Frontal cortex (tissue), 3 donors: ENCODE measurements at regions not wholly inside any gene's neighbourhood (a gene's known extent, or its start where the extent isn't known, plus 50 kb on each side); places are given as distances from the start of the nearest gene placed in this dataset.

Experiments
- DNase-seq, 2 donors: peaks; one replicate each; pipeline ENCODE4 v3.0.0; 2012; ENCODE audit warnings: low spot score in 2 of 2
- FAIRE-seq: peaks from 2 replicates; lab custom pipeline; 2012; peaks lifted over from hg19 to GRCh38; lab: Jason Lieb, UNC
- donor health status: control.
- donor health status: control.
- donor health status: control.

GRCh38 chr5:123245689-123246088, 156.6 kb downstream of the PRDM6 start:
- no peak for FAIRE-seq
- no peak for DNase-seq

DNA sequence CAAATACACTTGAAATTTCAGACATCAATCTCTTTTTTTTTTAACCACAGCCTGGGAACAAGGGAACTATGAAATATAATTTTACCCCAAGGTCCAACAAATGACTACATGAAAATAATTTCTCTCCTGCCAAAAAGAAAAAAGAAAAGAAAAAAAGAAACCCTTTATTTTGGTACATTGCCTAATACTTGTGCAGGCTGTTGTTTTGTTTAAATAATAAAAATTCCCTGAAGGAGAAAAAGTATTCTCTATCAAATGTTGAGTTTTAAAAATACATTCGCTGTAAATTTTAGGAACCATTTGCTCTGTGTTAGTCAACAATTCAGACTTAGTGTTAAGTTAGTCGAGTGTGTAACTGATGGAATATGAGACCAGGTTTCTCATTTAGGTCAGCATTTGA, 155.4 kb downstream of the PRDM6 start:
- FAIRE-seq = no peak
- DNase-seq = no peak
